ENCODE measurements at regions not wholly inside any gene's neighbourhood (a gene's known extent, or its start where the extent isn't known, plus 50 kb on each side); places are given as distances from the start of the nearest gene placed in this dataset.

Small RNA genes in the stretch of these regions (microRNA-seq; reads per million reads assigned to microRNA genes)
- gene MIR6516 (ENCODE audit: borderline microRNAs expressed, borderline number of aligned reads, borderline replicate concordance) = 15.1 reads per million, percentile 47 among the genes with 10 or more reads in this experiment
